Nephron progenitor cell (in vitro differentiated cells): ENCODE measurements at regions not wholly inside any gene's neighbourhood (a gene's known extent, or its start where the extent isn't known, plus 50 kb on each side); places are given as distances from the start of the nearest gene placed in this dataset.

Source experiments
- DNase-seq: peaks from one replicate; pipeline ENCODE4 v3.0.0; 2021
- H3K27ac Mint-ChIP-seq: 2 replicates; pipeline ENCODE4 v1.8.0; 2021; ENCODE audit warnings: mild to moderate bottlenecking, moderate library complexity, mixed read lengths
- H3K27me3 Mint-ChIP-seq: 2 replicates; pipeline ENCODE4 v1.8.0; 2021; ENCODE audit warnings: mild to moderate bottlenecking, low read depth, mixed read lengths; ENCODE audit not compliant: poor library complexity
- H3K36me3 Mint-ChIP-seq: 2 replicates; pipeline ENCODE4 v1.8.0; 2021; ENCODE audit warnings: low read depth, mixed read lengths
- H3K4me1 Mint-ChIP-seq: 2 replicates; pipeline ENCODE4 v1.8.0; 2021; ENCODE audit warnings: mixed read lengths
- H3K4me3 Mint-ChIP-seq: 2 replicates; pipeline ENCODE4 v1.8.0; 2021; ENCODE audit warnings: mild to moderate bottlenecking, moderate library complexity, mixed read lengths
- H3K9me3 Mint-ChIP-seq: 2 replicates; pipeline ENCODE4 v1.8.0; 2021; ENCODE audit warnings: mild to moderate bottlenecking, moderate library complexity, mixed read lengths
- CTCF ChIP-seq: fragments of 200-600 bp; sonication (generic); IDR thresholded peaks from 2 replicates; pipeline ENCODE4 v1.5.0; 2021; ENCODE audit warnings: antibody characterized with exemption

GRCh38 chr14:82419933-82420332, 886.3 kb upstream of the SEL1L start:
- no peak for DNase-seq
- H3K4me1 Mint-ChIP-seq = no peaks in the 10 kb centered on the region
- no peaks in the 10 kb centered on the region for H3K27me3 Mint-ChIP-seq

GRCh38 chr14:82420871-82421270, 887.2 kb upstream of the SEL1L start:
- no peak for TF ChIP-seq CTCF
- no peak overlapping the region for H3K4me3 Mint-ChIP-seq
- H3K27ac Mint-ChIP-seq = no peak overlapping the region
- no peak for DNase-seq
- no peaks in the 10 kb centered on the region for H3K36me3 Mint-ChIP-seq
- peaks cover 12% of the 10 kb centered on the region for H3K9me3 Mint-ChIP-seq
- H3K4me1 Mint-ChIP-seq = no peaks in the 10 kb centered on the region
- H3K27me3 Mint-ChIP-seq = no peaks in the 10 kb centered on the region

More at GRCh38 chr14:82419933-82420332, 886.3 kb upstream of the SEL1L start:
- TF ChIP-seq CTCF = no peak
- H3K4me3 Mint-ChIP-seq = no peak overlapping the region
- H3K27ac Mint-ChIP-seq = no peak overlapping the region
- no peaks in the 10 kb centered on the region for H3K36me3 Mint-ChIP-seq
- peaks cover 12% of the 10 kb centered on the region for H3K9me3 Mint-ChIP-seq

- H3K27ac Mint-ChIP-seq = no peak overlapping the region
- H3K9me3 Mint-ChIP-seq = peaks cover 12% of the 10 kb centered on the region
- H3K27me3 Mint-ChIP-seq = no peaks in the 10 kb centered on the region
- no peak overlapping the region for H3K4me3 Mint-ChIP-seq
- H3K36me3 Mint-ChIP-seq = no peaks in the 10 kb centered on the region
- DNase-seq = no peak
- no peak for TF ChIP-seq CTCF
- no peaks in the 10 kb centered on the region for H3K4me1 Mint-ChIP-seq
Measured at GRCh38 chr14:82421286-82421685, 887.6 kb upstream of the SEL1L start.

GRCh38 chr14:82422230-82422629, 888.6 kb upstream of the SEL1L start:
- no peaks in the 10 kb centered on the region for H3K27me3 Mint-ChIP-seq
- TF ChIP-seq CTCF = no peak
- no peaks in the 10 kb centered on the region for H3K4me1 Mint-ChIP-seq
- peaks cover 13% of the 10 kb centered on the region for H3K9me3 Mint-ChIP-seq
- H3K36me3 Mint-ChIP-seq = no peaks in the 10 kb centered on the region
- DNase-seq = no peak
- H3K27ac Mint-ChIP-seq = no peak overlapping the region
- no peak overlapping the region for H3K4me3 Mint-ChIP-seq

- DNase-seq = no peak
- no peak overlapping the region for H3K27ac Mint-ChIP-seq
- H3K4me1 Mint-ChIP-seq = no peaks in the 10 kb centered on the region
- TF ChIP-seq CTCF = no peak
- H3K36me3 Mint-ChIP-seq = no peaks in the 10 kb centered on the region
- H3K27me3 Mint-ChIP-seq = no peaks in the 10 kb centered on the region
- H3K9me3 Mint-ChIP-seq = peaks cover 4% of the 10 kb centered on the region
- no peak overlapping the region for H3K4me3 Mint-ChIP-seq
Measured at GRCh38 chr14:82425261-82425660, 891.6 kb upstream of the SEL1L start.

GRCh38 chr14:82431031-82431430, 897.4 kb upstream of the SEL1L start:
- no peak overlapping the region for H3K27ac Mint-ChIP-seq

More at GRCh38 chr14:82431031-82431430, 897.4 kb upstream of the SEL1L start:
- no peak overlapping the region for H3K4me3 Mint-ChIP-seq
- no peaks in the 10 kb centered on the region for H3K27me3 Mint-ChIP-seq
- H3K36me3 Mint-ChIP-seq = no peaks in the 10 kb centered on the region
- no peak for DNase-seq
- H3K9me3 Mint-ChIP-seq = peaks cover 4% of the 10 kb centered on the region
- no peaks in the 10 kb centered on the region for H3K4me1 Mint-ChIP-seq
- TF ChIP-seq CTCF = no peak
